PC-3 (cell line): ENCODE measurements at regions not wholly inside any gene's neighbourhood (a gene's known extent, or its start where the extent isn't known, plus 50 kb on each side); places are given as distances from the start of the nearest gene placed in this dataset.

ENCODE experiments used
- EZH2 ChIP-seq: fragments of 300-600 bp; sonication (generic); IDR thresholded peaks from one replicate; pipeline ENCODE4 v1.6.1; 2017; ENCODE audit warnings: antibody characterized with exemption, mild to moderate bottlenecking, low read length; ENCODE audit not compliant: unreplicated experiment
- TF ChIP-seq, protein P1 (sequence below): fragments of 300-600 bp; sonication (generic); conservative IDR thresholded peaks from 2 replicates; pipeline ENCODE4 v1.5.1; 2017; ENCODE audit warnings: antibody characterized with exemption, low read depth, mild to moderate bottlenecking, low read length

DNA sequence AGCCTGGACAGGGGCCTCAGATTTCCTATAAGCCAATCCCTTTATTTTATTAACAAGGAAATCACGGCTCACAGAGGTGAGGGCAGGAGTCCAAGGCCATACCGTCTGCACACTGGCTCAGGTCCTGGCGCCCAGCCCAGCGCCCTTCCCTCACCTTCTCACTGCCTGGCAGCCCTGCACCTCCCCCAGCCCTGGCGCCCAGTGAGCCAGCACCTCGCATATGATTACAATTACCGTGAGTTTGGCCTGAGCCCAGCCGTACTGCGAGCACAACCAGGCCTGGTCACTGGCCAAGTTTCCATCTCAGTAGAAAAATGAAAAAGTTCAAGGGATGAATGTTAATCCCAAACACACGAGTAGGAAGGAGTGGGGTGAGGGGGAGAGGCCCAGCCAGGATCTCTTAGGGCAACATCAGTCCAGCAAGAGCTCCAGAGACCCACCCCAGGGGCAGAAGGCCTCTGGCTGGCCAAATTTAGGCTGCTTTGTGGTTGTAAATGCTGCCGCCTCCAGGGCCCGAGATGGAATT, 68.4 kb downstream of the MCFD2 start:
- TF ChIP-seq, protein P1, sequence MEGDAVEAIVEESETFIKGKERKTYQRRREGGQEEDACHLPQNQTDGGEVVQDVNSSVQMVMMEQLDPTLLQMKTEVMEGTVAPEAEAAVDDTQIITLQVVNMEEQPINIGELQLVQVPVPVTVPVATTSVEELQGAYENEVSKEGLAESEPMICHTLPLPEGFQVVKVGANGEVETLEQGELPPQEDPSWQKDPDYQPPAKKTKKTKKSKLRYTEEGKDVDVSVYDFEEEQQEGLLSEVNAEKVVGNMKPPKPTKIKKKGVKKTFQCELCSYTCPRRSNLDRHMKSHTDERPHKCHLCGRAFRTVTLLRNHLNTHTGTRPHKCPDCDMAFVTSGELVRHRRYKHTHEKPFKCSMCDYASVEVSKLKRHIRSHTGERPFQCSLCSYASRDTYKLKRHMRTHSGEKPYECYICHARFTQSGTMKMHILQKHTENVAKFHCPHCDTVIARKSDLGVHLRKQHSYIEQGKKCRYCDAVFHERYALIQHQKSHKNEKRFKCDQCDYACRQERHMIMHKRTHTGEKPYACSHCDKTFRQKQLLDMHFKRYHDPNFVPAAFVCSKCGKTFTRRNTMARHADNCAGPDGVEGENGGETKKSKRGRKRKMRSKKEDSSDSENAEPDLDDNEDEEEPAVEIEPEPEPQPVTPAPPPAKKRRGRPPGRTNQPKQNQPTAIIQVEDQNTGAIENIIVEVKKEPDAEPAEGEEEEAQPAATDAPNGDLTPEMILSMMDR = no peak
- no peak for TF ChIP-seq EZH2
